ENCODE measurements at regions not wholly inside any gene's neighbourhood (a gene's known extent, or its start where the extent isn't known, plus 50 kb on each side); places are given as distances from the start of the nearest gene placed in this dataset.

GRCh38 chr5:57339521-57339920, 143.1 kb downstream of the ACTBL2 start:
- Histone ChIP-seq H3K4me1 (ENCODE audit: low read depth) (no peaks in the 10 kb centered on the region), H3K4me3 (no peak overlapping the region), H3K9me3 (no peaks in the 10 kb centered on the region), H3K36me3 (ENCODE audit: low read depth) (no peaks in the 10 kb centered on the region)
- DNase-seq (no peak), ATAC-seq (no peak)
- intact Hi-C loops (cut with DNase I, micrococcal nuclease): no loop called here
- TF ChIP-seq, protein P1, sequence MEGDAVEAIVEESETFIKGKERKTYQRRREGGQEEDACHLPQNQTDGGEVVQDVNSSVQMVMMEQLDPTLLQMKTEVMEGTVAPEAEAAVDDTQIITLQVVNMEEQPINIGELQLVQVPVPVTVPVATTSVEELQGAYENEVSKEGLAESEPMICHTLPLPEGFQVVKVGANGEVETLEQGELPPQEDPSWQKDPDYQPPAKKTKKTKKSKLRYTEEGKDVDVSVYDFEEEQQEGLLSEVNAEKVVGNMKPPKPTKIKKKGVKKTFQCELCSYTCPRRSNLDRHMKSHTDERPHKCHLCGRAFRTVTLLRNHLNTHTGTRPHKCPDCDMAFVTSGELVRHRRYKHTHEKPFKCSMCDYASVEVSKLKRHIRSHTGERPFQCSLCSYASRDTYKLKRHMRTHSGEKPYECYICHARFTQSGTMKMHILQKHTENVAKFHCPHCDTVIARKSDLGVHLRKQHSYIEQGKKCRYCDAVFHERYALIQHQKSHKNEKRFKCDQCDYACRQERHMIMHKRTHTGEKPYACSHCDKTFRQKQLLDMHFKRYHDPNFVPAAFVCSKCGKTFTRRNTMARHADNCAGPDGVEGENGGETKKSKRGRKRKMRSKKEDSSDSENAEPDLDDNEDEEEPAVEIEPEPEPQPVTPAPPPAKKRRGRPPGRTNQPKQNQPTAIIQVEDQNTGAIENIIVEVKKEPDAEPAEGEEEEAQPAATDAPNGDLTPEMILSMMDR (IDR thresholded peaks at IDR 0.05): no peak

DNA sequence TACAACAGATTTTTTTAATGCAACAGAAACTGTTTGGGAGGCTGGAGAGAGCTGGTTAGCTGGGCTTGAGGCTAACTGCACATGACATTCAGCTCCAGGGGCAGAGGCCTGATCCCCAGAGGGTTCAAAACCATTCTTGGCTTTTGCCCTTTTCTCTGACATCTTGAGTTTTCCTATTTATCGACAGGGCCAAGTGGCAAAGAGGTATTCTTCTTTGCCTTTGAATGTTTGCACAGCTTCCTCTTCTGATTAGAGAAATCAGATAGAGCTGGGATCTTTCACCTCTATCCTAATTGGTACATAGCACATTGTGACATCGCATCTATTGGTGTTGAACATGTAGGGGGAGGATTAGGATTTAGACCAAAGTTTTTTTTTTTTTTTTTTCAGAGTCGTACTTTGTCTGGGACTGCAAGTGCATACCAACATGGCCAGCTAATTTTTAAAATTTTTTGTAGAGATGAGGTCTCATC, 143.7 kb downstream of the ACTBL2 start:
- Histone ChIP-seq H3K9me3 (no peaks in the 10 kb centered on the region), H3K4me1 (ENCODE audit: low read depth) (no peaks in the 10 kb centered on the region), H3K36me3 (ENCODE audit: low read depth) (no peaks in the 10 kb centered on the region), H3K4me3 (no peak overlapping the region)
- intact Hi-C loops (cut with DNase I, micrococcal nuclease): no loop called here
- TF ChIP-seq, protein P1 (IDR thresholded peaks at IDR 0.05): no peak
- ATAC-seq (no peak), DNase-seq (no peak)

GRCh38 chr5:57338068-57338867, 144.3 kb downstream of the ACTBL2 start:
- peak in 1 of 3 donors; percentile 33 for DNase-seq

GRCh38 chr5:57335092-57335660, 147.4 kb downstream of the ACTBL2 start:
- intact Hi-C loops (cut with DNase I, micrococcal nuclease): no loop called here
- no peaks in the 10 kb centered on the region for H3K36me3 ChIP-seq (ENCODE audit: low read depth)
- TF ChIP-seq, protein P1 (IDR thresholded peaks at IDR 0.05): no peak
- H3K4me3 ChIP-seq: no peak overlapping the region
- DNase-seq (no peak), ATAC-seq (peak; percentile 29)
- H3K4me1 ChIP-seq (ENCODE audit: low read depth): no peaks in the 10 kb centered on the region
- no peaks in the 10 kb centered on the region for H3K9me3 ChIP-seq

More at GRCh38 chr5:57338068-57338867, 144.3 kb downstream of the ACTBL2 start:
- TF ChIP-seq, protein P1 (IDR thresholded peaks at IDR 0.05): no peak
- Histone ChIP-seq H3K4me3 (no peak overlapping the region), H3K4me1 (ENCODE audit: low read depth) (no peaks in the 10 kb centered on the region), H3K36me3 (ENCODE audit: low read depth) (no peaks in the 10 kb centered on the region), H3K9me3 (no peaks in the 10 kb centered on the region)
- ATAC-seq: peak; percentile 86
- intact Hi-C loops (cut with DNase I, micrococcal nuclease): no loop called here

- Histone ChIP-seq H3K36me3 (ENCODE audit: low read depth) (no peaks in the 10 kb centered on the region), H3K9me3 (no peaks in the 10 kb centered on the region), H3K4me3 (no peak overlapping the region), H3K4me1 (ENCODE audit: low read depth) (no peaks in the 10 kb centered on the region)
- intact Hi-C loops (cut with DNase I, micrococcal nuclease): no loop called here
- no peak for ATAC-seq
- DNase-seq: no peak
- TF ChIP-seq, protein P1 (IDR thresholded peaks at IDR 0.05): no peak
Measured at GRCh38 chr5:57334475-57334874, 148.1 kb downstream of the ACTBL2 start.
